ENCODE measurements at regions not wholly inside any gene's neighbourhood (a gene's known extent, or its start where the extent isn't known, plus 50 kb on each side); places are given as distances from the start of the nearest gene placed in this dataset.

- H3K27me3 Mint-ChIP-seq = peaks cover 5% of the 10 kb centered on the region
- H3K4me1 Mint-ChIP-seq (ENCODE audit: unreplicated experiment) = peaks cover 12% of the 10 kb centered on the region
- H3K4me3 Mint-ChIP-seq = no peak overlapping the region
- TF ChIP-seq, protein P1, sequence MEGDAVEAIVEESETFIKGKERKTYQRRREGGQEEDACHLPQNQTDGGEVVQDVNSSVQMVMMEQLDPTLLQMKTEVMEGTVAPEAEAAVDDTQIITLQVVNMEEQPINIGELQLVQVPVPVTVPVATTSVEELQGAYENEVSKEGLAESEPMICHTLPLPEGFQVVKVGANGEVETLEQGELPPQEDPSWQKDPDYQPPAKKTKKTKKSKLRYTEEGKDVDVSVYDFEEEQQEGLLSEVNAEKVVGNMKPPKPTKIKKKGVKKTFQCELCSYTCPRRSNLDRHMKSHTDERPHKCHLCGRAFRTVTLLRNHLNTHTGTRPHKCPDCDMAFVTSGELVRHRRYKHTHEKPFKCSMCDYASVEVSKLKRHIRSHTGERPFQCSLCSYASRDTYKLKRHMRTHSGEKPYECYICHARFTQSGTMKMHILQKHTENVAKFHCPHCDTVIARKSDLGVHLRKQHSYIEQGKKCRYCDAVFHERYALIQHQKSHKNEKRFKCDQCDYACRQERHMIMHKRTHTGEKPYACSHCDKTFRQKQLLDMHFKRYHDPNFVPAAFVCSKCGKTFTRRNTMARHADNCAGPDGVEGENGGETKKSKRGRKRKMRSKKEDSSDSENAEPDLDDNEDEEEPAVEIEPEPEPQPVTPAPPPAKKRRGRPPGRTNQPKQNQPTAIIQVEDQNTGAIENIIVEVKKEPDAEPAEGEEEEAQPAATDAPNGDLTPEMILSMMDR (conservative IDR thresholded peaks at IDR 0.05) = no peak
- DNase-seq (ENCODE audit: extremely low spot score, unreplicated experiment) = no peak
- H3K36me3 Mint-ChIP-seq = no peaks in the 10 kb centered on the region
- H3K9me3 Mint-ChIP-seq = peaks cover 8% of the 10 kb centered on the region
- no peak overlapping the region for H3K27ac Mint-ChIP-seq
Measured at GRCh38 chr1:55654171-55654570, 439.0 kb upstream of the USP24 start.

DNA sequence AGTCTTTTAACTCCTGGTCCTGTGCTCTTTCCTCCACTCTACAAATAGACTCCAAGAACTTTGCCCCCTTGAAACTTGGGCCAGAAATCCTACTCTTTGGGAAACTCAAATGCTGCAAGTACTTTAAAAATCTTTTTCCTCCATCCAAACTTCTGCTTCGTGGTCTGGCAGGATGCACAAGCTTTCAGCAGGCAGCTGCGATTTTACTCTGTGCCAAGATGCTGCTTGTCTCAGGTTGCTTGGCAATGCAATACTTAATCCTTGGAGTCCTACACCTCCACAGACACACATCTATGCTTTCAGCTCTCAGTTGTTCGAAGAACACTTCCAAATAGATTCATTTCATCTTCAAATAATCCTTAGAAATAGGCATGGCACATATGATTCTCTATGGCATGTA is 435.3 kb upstream of the USP24 start:
- Mint-ChIP-seq H3K27ac (no peak overlapping the region), H3K4me3 (no peak overlapping the region), H3K9me3 (peaks cover 8% of the 10 kb centered on the region), H3K36me3 (no peaks in the 10 kb centered on the region), H3K27me3 (peaks cover 5% of the 10 kb centered on the region), H3K4me1 (ENCODE audit: unreplicated experiment) (peaks cover 9% of the 10 kb centered on the region)
- no peak for DNase-seq (ENCODE audit: extremely low spot score, unreplicated experiment)
- TF ChIP-seq, protein P1 (conservative IDR thresholded peaks at IDR 0.05) = no peak

DNA sequence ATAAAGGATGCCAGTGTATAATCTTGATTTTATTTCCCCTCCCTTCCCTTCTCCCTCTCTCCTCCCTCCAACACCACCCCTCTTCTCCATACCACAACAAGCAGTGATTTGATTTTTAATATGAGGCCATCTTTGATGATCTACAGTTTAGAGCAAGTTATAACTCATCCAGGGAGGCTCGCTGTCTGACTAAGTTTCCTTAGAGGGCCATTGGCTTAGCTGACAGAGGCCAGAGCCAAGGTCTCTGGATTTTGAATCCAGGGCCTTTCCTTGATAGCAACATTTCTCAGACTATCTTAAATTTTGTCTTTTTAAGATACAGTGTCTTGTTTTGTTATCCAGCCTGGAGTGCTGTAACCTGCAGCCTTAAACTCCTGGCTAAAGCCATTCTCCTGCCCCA is 431.0 kb upstream of the USP24 start:
- no peaks in the 10 kb centered on the region for H3K36me3 Mint-ChIP-seq

GRCh38 chr1:55645270-55645669 is 430.1 kb upstream of the USP24 start:
- H3K27me3 Mint-ChIP-seq = peaks cover 3% of the 10 kb centered on the region
- H3K27ac Mint-ChIP-seq = no peak overlapping the region
- TF ChIP-seq, protein P1 (conservative IDR thresholded peaks at IDR 0.05) = no peak
- H3K4me3 Mint-ChIP-seq = no peak overlapping the region
- H3K9me3 Mint-ChIP-seq = no peaks in the 10 kb centered on the region
- peaks cover 28% of the 10 kb centered on the region for H3K4me1 Mint-ChIP-seq (ENCODE audit: unreplicated experiment)
- H3K36me3 Mint-ChIP-seq = no peaks in the 10 kb centered on the region
- DNase-seq (ENCODE audit: extremely low spot score, unreplicated experiment) = no peak

More for the DNA sequence above, 431.0 kb upstream of the USP24 start:
- peaks cover 22% of the 10 kb centered on the region for H3K4me1 Mint-ChIP-seq (ENCODE audit: unreplicated experiment)
- H3K27me3 Mint-ChIP-seq = peaks cover 5% of the 10 kb centered on the region
- no peak overlapping the region for H3K4me3 Mint-ChIP-seq
- DNase-seq (ENCODE audit: extremely low spot score, unreplicated experiment) = no peak
- TF ChIP-seq, protein P1 (conservative IDR thresholded peaks at IDR 0.05) = no peak
- peaks cover under 1% of the 10 kb centered on the region for H3K9me3 Mint-ChIP-seq
- H3K27ac Mint-ChIP-seq = no peak overlapping the region

- no peak overlapping the region for H3K27ac Mint-ChIP-seq
Measured at GRCh38 chr1:55641947-55642346, 426.8 kb upstream of the USP24 start.

More at GRCh38 chr1:55641947-55642346, 426.8 kb upstream of the USP24 start:
- H3K4me3 Mint-ChIP-seq = no peak overlapping the region
- TF ChIP-seq, protein P1 (conservative IDR thresholded peaks at IDR 0.05) = no peak
- no peak for DNase-seq (ENCODE audit: extremely low spot score, unreplicated experiment)
- no peaks in the 10 kb centered on the region for H3K36me3 Mint-ChIP-seq
- H3K9me3 Mint-ChIP-seq = peaks cover 5% of the 10 kb centered on the region
- H3K4me1 Mint-ChIP-seq (ENCODE audit: unreplicated experiment) = peaks cover 32% of the 10 kb centered on the region
- no peaks in the 10 kb centered on the region for H3K27me3 Mint-ChIP-seq
